AML-193 (cell line): ENCODE measurements at regions not wholly inside any gene's neighbourhood (a gene's known extent, or its start where the extent isn't known, plus 50 kb on each side); places are given as distances from the start of the nearest gene placed in this dataset.
"Not testable (repeated sequence)": the region's sequence is repeated elsewhere in the genome, so short reads cannot be mapped to it uniquely, and the experiment has no call there.

ENCODE experiments used
- DNase-seq, 2 experiments: peaks; one replicate each; lab custom pipeline; 2025; lab: John Stamatoyannopoulos, UW

DNA sequence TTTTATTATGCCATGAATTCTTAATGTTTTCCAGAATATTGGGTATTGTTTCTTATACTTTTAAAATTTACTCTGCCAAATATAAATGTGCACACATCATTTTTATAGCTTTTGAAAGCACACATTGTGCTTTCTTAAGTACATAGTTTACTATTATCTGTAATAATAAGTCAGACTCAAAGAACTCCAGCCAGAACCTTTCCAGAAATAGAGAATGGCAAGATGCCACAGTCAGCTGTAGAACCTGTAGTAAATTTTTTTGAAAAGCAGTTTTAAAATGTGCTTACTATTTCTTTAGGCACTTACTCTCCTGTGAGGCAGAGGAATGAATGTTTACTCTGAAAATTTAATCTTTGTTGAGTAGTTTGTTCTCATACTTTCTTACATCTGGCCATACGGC, 1287.1 kb downstream of the PCDH9 start:
- DNase-seq, result no peak

DNA sequence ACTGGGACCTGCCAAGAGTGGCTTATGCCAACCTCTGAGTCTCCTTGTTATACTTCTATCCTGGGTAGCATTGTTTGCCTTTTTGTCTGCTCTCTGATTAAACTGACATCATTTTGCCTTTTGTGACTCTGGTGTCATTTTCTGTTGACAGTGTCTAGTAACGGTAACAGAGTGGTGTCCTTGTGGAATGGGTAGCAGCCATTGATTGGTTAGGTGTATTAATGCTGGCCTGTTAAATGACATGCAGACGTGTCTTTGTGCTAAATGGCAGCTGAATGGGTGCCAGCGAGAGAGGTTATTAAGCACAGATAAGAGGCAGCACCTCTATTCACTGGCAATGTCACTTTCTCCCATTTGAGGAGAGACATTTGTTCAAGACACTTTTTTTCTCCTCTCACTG, 1289.4 kb downstream of the PCDH9 start:
- no peak for DNase-seq

DNA sequence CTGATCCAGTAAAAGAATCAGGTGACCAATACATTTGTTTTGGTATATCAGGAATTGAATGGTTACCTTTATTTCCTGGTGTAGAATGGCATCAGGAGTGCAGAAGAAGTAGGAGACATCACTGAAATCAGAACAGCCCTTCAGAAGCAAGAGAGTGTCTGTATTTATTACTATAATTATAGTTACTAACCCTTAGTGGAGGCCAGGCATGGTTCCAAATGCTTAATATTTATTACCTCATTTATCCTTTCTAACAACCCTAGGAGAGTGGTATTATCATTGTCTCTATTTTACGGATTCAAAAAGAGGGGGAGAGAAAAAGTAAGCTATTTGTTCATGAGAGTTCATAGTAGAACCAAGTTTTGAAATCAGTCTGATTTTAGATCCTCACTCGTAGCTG, 1292.9 kb downstream of the PCDH9 start:
- DNase-seq, result no peak

DNA sequence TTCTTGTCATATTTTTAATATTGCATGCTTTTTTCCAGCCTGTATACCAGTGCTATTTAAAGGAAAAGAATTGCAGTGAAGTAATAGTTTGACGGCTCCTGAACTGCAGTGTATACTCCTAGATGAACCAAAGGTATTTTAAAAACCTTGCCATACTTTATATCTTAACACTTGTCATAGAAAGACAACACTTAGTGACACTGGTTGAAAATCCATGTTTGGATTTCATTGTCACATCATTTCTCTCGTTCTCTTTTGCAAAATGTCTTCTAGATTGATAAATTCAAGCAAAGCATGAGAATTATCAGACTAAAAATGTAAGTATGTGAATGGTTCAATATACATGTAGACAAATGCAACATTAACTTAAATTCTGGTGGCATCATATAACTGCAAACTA, 1293.9 kb downstream of the PCDH9 start:
- DNase-seq, result no peak

DNA sequence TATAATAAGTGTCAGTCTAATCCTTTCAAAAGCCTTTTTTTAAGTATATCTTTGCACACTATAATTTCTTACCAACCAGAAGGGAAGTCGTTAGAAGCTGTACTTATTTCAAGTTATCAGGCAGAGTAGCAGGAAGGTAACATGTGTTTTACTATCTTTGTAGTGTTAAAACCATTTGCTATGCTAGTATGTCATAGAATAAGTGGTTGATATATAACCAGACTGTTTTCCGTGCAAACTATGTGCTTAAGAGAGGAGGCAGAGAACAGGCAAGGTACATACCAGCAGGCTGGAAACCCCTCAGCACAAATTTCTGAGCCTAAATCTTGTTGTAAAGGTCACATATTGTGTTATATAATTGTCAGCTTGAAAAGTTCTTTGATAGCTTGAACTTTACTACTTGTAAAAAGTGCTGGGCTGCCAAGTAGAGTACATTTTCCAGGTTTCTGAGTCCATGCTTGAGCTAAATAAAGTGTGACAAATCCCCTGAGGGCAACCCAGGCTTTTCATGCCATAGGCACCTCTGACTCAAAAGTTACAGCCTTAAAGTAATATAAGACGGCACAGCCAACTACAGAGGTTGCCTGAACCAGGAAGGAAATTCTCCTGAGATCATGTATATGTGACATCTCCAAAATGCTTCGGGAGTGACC, 1297.4 kb downstream of the PCDH9 start:
- no peak for DNase-seq

DNA sequence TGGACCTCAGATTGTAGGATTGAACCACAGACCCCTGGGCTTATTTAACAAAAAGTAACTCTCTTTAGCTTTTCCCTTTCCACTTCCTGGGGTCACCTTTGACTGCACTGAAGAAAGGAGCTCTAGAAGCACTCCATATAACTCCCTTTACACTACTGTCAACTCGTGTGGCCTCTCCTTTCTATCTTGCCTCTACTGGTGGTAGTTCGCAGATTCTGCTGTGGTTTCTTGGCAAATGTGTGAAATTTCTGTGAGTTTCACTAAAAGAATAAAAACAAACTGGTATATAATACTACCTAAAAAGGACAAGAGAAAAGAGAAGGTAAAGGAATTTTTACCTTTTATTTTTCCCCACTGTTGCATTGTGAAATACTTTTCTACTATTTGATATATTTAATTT, 1298.1 kb downstream of the PCDH9 start:
- no peak for DNase-seq

DNA sequence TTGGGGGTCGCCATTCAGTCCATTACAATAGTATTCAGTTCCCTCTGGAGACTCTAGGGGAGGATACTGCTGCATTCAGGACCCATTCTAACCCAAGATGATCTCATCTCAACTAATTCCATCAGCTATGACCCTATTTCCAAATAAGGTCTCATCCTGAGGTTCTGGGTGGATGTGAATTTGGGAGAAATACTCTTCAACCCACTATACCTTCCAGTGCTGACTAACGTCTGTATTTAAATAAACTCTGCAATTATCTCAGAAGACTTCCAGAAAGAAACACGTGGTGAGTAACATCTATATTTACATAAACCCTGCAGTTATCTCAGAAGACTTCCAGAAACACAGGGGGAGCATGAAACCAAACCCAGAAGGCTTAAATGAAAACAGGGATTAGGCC, 1300.7 kb downstream of the PCDH9 start:
- DNase-seq, result no peak

DNA sequence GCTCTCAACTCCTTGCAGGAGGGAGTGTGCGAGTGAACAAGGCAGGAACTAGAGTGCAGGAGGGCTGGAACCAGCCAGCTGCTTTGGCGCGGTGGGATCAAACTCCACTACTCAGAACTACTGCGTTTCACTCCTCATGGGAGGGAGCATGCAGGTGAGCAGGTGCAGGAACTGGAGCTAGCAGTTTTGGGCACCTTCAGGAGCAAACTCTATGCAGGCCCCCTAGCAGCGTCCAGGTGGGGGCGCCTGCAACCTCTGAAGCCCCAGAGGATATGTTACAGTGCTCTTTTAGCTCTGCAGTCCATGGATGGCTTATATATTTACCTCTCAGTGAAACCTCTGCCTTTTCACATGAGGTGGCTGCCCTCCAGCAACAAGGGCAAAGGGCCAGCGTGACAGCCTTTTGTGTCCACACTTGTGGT, 1303.4 kb downstream of the PCDH9 start:
- DNase-seq, result peak in 1 of 2 experiments; percentile 5

DNA sequence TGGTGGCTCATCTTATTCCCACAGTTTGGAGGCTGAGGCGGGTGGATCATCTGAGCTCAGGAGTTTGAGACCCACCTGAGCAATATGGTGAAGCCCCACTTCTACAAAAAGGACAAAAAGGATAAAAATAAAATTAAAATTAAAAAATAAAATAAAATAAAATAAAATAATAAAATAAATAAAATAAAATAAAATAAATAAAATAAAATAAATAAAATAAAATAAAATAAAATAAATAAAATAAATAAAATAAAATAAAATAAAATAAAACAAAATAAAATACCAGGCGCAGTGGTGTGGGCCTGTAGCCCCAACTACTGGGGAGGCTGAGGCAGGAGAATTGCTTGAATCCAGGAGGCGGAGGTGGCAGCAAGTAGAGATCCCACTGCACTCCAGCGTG, 1307.3 kb downstream of the PCDH9 start:
- DNase-seq, result not testable (repeated sequence)

DNA sequence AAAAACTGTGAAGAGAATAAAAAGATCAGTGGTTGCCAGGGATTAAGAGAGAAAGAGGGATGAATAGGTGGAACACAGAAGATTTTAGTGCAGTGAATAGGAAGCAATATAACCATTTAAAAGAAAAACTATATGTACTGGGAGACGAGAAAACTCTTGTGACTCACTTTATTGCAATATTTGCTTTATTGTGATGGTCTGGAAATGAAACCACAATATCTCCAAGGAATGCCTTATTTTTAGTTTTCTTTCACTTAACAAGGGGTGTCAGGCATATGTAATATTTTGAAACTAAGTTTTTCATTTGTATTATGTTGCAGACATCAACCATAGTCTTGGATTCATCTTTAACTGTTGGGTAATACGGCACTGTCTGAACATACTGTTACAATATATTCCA, 1308.2 kb downstream of the PCDH9 start:
- DNase-seq, result no peak

DNA sequence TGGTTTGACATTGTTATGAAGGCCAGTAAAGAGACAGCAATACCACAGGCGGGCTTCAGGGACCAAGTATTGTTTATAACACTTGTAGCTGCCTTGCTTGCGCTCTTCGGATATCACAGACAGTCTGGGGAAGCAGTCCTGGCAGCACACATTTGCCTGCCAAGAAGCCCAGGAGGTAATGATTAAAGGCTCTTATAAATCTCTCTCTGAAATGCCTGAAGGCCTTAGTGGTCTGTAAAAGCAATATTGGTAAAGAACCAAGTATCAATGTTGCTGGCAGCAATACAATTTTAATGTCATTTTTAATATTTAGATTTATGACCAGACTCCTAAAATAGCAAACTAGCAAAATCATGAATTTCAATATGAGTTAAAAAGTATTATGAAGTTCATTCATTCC, 1312.4 kb downstream of the PCDH9 start:
- no peak for DNase-seq

DNA sequence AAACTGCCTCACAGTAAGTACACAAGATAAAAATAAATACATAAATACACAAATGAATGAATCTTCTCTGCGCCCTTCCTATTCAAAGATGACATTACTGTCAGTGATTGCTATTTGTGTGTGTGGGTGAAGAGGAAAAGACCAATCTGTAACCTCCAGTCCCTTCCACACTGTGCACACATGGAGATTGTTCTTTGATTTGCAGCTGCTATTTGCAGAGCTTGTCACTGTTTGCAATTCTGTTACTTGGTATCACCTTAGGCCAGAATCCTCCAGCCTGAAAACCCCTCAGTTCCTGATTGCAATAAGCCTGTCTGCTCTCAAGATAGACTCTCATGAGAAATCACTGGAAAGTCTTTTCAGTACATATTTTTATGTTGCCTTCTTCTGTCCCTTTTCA, 1314.9 kb downstream of the PCDH9 start:
- DNase-seq, result no peak

DNA sequence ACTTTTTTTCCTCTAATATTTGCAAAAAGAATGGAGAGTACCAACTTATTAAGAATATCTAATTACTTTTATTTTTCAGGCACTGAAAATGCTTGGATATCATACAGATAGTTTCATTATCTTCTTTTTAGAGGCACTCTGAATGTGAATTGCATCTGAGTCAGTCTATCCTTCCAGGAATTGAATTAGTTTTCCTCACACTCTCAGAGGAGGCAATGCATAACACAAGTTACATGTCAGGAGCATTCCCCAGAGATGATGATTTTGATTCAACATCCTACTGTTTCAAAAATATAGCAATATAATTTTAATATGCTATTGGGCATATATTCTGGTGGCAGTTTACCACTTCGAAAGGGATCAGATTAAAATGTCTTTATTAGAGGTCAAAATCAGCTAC, 1315.4 kb downstream of the PCDH9 start:
- DNase-seq, result no peak

DNA sequence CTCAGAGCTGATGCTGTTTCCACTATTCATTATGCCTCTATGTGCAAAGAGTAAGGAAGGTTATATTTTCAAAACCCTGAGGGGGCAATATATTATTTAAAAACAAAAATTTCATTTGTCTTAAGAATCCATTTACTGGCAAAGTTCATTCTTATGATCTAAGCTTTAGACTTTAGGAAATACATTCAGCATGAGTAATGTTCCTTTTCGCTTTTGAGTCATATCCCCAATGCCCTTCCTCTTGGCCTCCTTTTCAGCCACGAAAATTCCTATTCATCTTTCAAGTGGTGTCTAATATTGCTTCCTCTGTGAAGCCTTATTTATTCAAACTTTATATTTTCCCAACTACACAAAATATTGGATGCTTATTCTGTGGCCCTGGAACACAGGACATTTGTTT, 1317.0 kb downstream of the PCDH9 start:
- no peak for DNase-seq

DNA sequence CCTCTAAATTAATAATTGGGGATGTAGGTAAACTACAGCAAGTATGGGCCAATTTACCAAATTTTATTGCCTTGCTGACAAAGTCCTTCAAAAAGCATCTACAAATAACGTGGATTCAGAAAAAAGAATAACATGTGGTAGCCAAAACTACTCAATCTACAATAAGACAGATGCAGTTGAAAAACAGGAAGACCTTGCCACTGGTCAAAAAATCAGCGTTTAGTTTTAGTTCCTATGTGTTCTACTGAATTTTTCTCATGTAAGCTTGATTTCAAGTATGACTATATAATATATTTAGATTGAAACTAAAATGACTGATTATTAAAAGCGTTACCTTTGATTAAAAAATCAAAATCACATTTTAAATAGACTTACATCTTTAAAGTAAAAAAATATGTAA, 1317.6 kb downstream of the PCDH9 start:
- DNase-seq, result no peak

DNA sequence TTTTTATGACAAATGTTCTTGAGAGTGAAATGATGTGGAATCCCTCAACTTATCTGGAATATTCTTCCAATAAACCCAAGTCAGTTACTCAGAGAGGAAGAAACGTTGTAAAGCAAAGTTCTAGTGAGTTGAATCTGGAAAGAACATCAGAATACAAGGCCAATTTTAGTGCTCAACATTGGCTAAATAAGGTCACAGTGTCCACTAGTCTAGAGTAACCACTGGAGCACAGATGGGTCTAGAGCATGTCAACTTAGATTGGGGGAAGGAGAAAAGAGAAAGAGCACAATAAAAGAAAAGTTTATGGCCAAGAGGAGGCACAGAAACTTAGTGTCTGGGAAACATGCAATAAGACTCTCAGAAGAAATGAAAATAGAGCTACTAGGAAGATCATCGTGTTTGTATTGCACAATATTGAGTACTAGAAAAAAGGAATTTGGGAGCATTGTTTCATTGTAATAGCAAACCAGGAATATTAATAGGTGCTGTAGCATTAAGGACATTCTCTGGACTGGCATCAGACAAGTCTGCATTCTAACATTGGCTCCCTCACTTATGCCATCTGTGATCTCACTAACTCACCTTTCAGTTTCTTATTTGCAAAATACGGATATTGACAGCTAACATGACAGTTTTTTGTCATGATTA, 1318.5 kb downstream of the PCDH9 start:
- no peak for DNase-seq

DNA sequence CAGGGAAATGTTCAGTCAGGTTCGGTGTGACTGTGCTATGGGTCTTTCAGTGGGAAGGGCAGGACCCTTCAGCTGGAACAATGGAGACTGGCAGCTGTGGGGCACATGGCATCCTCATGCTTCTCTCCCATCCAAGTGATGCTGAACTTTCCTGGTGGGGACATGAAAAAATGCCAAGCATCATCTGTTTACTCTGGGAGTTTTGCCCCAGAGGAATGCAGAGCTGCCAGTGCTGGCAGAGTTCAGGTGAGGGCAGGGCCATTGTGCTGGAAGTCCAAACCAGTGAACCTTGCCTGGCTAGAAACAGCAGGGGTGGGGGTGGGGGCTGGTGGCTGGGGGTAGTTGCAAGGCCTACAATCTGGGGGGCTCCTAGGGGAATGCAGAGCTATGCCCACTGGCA, 1320.6 kb downstream of the PCDH9 start:
- DNase-seq, result no peak

DNA sequence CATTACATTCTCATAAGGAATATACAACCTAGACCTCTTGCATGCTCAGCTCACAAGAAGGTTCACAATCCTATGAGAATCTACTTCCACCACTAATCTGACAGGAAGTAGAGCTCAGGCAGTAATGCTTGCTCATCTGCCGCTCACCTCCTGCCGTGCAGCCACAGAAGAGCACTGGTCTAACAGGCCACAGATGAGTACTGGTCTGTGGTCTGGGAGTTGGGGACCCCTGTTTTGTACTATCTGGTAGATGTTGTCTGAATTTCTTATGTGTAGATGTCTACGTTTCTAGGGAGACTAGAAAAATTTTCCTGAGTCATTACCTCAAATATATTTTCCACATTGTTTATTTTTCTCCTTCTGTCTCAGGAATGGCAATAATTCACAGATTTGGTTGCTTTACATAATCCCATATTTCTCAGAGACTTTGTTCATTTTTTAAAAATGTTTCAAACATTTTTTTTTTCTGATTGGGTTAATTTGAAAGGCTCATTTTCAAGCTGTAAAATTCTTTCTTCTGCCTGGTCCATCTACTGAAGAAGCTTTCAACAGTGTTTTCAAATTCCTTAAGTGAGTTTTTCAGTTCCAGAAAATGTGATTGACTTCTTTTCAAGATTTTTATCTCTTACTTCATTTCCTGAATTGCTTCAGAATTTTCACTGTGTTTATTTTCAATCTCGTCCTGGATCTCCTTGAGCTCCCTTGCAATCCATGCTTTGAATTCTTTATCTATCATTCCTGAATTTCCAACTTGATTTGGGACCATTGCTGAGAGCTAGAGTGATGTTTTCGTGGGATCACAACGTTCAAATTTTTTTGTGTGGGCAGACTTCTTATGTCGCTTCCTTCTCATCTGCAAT, 1322.2 kb downstream of the PCDH9 start:
- DNase-seq, result no peak

DNA sequence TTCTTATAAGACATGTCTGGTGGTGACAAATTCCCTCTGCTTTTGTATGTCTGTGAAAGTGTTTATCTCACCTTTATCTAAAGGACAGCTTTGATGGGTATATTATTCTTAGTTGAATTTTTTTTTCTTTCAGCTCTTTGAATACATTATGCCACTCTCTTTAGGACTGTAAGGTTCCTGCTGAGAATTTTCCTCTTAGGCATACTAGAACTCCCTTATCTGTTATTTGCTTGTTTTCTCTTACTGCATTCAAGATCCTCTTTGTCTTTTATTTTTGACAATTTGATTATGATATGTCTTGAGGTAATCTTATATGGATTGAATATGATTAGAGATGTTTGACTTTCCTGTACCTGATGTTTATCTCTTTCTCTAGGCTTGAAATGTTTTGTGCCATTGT, 1328.4 kb downstream of the PCDH9 start:
- no peak for DNase-seq

DNA sequence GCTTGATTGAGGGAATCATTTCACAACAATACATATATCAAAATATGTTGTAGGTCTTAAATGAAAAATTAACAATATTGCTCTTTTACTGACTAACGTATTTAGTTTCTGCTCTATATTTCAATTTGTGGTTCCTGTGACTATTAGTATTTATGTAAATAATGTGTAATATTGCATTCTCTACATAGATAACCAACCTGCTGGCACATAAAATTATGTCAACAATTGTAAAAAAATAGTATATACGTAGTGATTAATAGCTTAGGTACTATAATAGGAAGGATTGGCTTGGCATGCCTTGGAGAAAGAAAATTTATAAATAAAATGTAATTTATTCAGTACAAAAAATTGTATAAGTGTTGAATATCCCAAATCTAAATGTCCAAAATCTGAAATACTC, 1336.1 kb downstream of the PCDH9 start:
- DNase-seq, result no peak

DNA sequence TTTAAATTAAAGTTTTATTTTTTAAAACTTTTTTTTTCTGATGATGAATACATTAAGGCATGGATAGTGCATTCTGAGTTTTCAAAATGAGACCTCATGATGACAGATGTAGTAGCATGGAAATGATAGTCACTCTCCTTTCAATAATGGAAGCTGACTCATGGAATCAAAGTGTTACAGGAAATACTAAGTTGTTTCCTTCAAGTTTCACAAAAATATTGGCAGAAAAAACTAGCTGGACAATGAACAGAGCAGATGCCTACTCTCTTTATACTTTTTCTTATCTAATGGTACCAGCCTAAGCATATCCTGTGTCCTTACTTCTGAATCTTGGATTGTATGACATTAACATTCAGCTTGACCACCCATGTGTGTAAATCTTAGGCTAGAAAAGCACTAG, 1337.3 kb downstream of the PCDH9 start:
- no peak for DNase-seq

DNA sequence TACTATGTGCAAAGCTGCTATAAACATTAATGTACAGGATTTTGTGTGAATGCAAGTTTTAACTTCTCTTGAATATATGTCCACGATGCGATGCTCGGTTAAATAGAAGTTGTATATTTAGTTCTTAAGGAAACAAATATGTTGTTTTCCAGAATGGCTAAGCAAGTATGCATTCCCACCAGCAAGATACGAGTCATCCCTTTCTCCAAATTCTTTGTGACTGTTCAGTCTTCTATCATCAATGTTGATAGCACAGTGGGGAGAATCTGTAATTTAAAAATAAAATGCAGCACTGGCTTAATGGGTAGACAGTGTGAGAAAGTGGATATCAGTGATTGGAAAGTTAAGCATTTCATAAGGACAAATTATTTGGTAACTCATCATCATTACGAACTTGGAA, 1340.8 kb downstream of the PCDH9 start:
- DNase-seq, result no peak

DNA sequence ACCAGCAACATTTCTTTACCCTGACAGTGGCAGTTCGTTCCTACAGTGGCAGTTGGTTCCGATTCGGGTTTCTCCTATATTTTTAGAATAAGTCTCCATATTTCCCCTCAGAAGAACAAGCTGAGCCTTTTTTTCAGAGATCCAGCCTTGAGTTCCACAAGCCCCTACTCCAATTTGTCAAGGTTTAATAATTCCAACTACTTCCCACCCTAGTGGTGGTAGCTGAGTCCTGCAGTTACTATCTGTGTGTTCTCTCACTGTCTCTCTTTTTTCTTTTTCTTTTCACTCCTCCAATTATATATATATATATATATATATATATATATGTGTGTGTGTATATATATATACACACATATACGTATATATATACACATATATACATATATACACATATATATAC, 1347.3 kb downstream of the PCDH9 start:
- no peak for DNase-seq
